ENCODE measurements at regions not wholly inside any gene's neighbourhood (a gene's known extent, or its start where the extent isn't known, plus 50 kb on each side); places are given as distances from the start of the nearest gene placed in this dataset.

- TF ChIP-seq RCOR1 (IDR thresholded peaks at IDR 0.05; ENCODE audit: borderline replicate concordance in 1 of 2, low read depth in 2 of 2, low read length in 2 of 2) (no peak), PHB2 (IDR thresholded peaks at IDR 0.05; ENCODE audit: low read depth) (no peak), SAFB (IDR thresholded peaks at IDR 0.05; ENCODE audit: borderline replicate concordance, low read depth, low read length) (no peak), CBX5 (IDR thresholded peaks at IDR 0.05; ENCODE audit: borderline replicate concordance, low read depth) (no peak), ZBTB17 (CRISPR knock-in tag; IDR thresholded peaks at IDR 0.05) (no peak), NCOA4 (IDR thresholded peaks at IDR 0.05; ENCODE audit: partially characterized antibody) (no peak), IRF2 (CRISPR knock-in tag; IDR thresholded peaks at IDR 0.05) (no peak)
- TF ChIP-seq, protein P1, sequence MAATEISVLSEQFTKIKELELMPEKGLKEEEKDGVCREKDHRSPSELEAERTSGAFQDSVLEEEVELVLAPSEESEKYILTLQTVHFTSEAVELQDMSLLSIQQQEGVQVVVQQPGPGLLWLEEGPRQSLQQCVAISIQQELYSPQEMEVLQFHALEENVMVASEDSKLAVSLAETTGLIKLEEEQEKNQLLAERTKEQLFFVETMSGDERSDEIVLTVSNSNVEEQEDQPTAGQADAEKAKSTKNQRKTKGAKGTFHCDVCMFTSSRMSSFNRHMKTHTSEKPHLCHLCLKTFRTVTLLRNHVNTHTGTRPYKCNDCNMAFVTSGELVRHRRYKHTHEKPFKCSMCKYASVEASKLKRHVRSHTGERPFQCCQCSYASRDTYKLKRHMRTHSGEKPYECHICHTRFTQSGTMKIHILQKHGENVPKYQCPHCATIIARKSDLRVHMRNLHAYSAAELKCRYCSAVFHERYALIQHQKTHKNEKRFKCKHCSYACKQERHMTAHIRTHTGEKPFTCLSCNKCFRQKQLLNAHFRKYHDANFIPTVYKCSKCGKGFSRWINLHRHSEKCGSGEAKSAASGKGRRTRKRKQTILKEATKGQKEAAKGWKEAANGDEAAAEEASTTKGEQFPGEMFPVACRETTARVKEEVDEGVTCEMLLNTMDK (IDR thresholded peaks at IDR 0.05; ENCODE audit: borderline replicate concordance, insufficient read depth, low read depth, low read length, poor library complexity, severe bottlenecking), result no peak
Measured at GRCh38 chr3:69532547-69533224, 146.8 kb upstream of the FRMD4B start (continued).
